Choroid plexus epithelial cell (primary cell): ENCODE measurements at regions not wholly inside any gene's neighbourhood (a gene's known extent, or its start where the extent isn't known, plus 50 kb on each side); places are given as distances from the start of the nearest gene placed in this dataset.

ENCODE experiments used
- DNase-seq: peaks from one replicate; pipeline ENCODE4 v3.0.0-alpha.2; 2010; ENCODE audit warnings: low read depth
- H3K4me3 ChIP-seq: 2 replicates; pipeline ENCODE4 v1.5.1; 2011; ENCODE audit warnings: low read depth, mild to moderate bottlenecking, control low read depth, low read length, moderate library complexity
- TF ChIP-seq, protein P1 (sequence below): conservative IDR thresholded peaks from 2 replicates; pipeline ENCODE4 v1.5.1; 2011; ENCODE audit warnings: low read depth, mild to moderate bottlenecking, control low read depth, inconsistent platforms, low read length, moderate library complexity

DNA sequence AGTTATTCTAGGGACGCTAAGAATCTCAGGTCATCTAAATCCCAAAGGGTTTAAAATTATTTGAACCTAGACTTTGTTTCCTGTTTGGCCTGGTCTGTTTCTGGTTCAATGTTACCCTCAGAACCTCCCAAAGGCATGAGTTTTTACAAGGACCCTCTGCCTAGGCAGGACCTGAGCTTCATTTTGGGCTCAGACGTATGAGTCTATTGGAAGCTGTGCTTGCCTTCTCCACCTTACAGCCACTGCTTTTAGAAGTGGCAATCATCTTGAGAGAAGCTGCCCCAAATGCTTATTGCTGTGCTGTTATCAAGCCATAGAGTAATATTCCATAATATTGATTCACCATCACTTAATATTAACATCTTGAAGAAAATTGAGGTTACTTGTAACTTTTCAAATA, 510.4 kb downstream of the TLE4 start:
- TF ChIP-seq, protein P1, sequence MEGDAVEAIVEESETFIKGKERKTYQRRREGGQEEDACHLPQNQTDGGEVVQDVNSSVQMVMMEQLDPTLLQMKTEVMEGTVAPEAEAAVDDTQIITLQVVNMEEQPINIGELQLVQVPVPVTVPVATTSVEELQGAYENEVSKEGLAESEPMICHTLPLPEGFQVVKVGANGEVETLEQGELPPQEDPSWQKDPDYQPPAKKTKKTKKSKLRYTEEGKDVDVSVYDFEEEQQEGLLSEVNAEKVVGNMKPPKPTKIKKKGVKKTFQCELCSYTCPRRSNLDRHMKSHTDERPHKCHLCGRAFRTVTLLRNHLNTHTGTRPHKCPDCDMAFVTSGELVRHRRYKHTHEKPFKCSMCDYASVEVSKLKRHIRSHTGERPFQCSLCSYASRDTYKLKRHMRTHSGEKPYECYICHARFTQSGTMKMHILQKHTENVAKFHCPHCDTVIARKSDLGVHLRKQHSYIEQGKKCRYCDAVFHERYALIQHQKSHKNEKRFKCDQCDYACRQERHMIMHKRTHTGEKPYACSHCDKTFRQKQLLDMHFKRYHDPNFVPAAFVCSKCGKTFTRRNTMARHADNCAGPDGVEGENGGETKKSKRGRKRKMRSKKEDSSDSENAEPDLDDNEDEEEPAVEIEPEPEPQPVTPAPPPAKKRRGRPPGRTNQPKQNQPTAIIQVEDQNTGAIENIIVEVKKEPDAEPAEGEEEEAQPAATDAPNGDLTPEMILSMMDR, result no peak
- H3K4me3 ChIP-seq, result no peak overlapping the region
- DNase-seq, result no peak

DNA sequence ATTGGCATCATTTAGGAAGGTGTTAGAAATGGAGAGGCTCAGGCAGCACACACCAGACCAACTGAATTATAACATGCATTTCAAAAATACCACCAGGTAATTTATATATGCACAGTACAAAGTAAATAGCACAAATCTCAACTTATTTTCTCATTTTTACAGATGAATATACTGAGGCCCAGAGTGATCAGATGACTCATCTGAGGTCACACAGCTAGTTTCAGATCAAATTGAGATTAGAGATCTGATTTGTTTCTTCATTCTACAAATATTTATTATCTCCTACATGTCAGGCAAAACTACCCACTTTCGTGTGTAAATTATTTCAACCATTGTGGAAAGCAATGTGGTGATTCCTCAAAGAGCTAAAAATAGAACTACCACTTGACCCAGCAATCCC, 507.1 kb downstream of the TLE4 start:
- DNase-seq, result no peak
- no peak overlapping the region for H3K4me3 ChIP-seq
- TF ChIP-seq, protein P1, result no peak

DNA sequence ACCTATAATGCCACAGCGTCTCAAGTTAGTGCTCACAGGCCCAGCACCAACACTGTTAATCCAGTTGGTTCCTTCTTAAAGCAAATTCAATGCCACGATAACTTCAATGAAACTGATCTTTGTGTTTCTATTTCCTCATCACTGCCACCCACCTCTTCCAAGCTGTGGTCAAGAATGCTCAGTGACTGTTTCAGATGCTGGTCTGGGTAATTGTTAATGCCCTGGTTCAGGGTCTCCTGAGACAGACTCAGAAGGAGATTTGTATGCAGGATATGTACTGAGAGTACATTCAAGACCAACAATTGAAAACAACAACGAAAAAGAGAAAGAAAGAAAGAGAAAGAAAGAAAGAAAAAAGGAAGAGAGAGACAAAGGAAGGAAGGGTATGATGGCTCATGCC, 505.3 kb downstream of the TLE4 start:
- TF ChIP-seq, protein P1, result no peak
- no peak for DNase-seq
- no peak overlapping the region for H3K4me3 ChIP-seq

DNA sequence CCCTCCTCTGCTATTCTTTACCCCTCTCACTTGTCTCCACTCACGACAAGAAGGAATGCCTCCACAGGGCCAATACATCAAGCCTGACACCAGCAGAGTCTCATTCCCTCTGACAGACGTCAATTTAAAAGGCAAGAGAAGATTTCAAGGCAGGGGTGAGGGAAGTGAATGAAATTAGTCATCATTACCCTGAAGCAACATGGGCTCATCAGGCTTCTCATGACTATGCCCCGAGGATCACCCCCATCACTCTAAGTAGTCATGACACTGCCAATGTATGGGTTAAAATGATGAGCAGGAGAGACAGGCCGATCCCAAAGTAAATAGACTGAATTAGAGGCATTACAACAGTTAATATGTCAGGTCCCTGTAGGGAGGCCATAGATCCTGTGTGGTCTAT, 504.4 kb downstream of the TLE4 start:
- TF ChIP-seq, protein P1, result no peak
- no peak for DNase-seq
- H3K4me3 ChIP-seq, result no peak overlapping the region

DNA sequence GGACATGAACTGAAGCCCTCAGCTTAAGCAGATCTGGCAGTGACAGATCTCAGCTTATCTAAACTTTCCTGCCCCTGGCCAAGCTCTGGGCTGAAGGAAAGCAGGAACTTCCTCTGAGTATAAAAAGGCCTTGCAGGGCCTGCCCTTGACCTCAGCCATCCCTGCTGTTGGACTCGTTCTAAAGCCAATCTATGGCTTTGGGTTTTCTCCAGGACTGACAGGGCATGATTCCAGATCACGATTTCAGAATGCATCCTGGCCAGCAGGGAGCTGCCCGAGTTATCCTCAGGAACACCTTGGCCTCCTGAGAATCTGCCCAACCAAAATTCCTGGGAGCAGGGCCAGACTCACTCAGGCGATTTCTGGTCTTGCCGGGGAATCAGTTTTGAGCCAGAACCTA, 502.7 kb downstream of the TLE4 start:
- TF ChIP-seq, protein P1, result no peak
- DNase-seq, result no peak
- H3K4me3 ChIP-seq, result no peak overlapping the region

DNA sequence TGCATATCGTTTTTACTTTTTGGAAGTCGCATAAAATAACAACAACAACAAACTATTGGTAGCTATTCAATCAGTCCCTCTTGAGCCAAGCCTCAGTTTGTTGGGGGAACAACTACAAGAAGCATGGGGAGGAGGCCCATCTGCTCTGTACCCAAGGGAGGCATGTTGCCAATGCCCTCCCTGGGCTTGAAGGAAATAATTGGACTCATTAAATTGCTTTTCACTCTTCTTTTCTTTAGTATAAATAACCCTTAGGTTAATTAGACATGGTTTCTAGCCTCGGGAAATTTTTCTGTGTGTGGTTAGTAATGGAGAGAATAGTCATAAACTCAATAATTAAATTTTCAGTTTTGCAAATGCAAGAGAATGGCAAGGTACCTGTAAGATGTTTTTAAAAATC, 500.7 kb downstream of the TLE4 start:
- TF ChIP-seq, protein P1, result no peak
- H3K4me3 ChIP-seq, result no peak overlapping the region
- DNase-seq, result no peak

DNA sequence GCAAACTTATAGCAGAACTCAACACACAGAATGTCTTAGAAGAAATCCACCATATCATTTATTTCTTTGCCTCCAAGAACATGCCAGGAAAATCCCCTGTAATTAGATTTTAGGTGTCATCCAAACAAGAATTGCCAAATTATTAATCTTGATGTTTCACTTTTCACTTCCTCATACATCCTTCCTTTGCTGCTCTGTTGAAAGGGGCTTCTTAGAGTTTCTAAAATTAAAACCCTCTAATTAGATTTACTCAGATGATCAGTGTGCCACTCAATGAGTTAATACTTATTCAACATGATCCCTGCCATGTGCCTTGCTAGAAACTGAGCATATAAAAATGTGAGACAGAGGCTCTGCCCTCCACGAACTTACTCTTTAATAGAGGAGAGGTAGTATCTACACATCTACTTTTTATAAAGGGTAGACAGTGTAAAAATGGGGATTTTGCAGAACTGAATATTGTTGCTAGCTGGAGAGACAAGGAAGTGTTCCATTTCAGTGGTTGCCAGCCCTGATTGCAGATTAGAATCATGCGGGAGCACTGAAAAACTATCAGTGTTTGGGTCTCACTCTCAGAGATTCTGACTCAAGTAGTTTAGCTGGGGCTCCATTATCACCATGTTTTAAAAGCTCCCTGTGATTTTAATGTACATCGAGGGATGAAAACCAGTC, 498.4 kb downstream of the TLE4 start:
- DNase-seq, result no peak
- TF ChIP-seq, protein P1, result no peak
- H3K4me3 ChIP-seq, result no peak overlapping the region
